ENCODE measurements at regions not wholly inside any gene's neighbourhood (a gene's known extent, or its start where the extent isn't known, plus 50 kb on each side); places are given as distances from the start of the nearest gene placed in this dataset.

DNA sequence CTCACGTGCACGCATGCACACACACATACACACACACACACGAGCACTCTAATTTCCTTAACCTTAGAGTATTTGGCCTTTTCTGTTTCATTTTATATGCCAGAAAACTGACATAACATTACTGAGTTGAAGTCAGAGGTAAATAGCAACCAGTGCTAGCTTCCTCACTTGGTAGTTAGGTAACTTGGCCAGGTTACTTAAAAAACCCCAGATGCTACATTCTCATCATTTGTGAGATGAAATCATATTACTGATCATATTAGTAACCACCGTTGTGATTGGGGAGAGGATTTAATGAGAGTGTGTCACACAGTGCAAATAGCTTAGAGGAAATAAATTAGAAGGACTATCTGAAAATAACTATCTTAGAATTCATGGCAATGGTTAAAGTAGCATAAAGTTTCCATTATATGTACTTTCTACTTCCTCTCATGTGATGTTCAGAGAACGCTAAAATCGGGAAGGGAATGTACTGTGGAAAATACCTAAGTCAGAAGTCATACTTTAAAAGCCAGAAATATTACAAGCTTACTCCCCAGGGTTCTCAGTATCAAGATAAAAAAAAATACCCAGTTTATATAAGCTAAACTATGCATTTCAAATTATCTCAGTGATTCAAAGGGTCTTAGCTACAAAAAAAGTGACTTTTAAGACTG is 120.5 kb downstream of the TUSC1 start:
- TF ChIP-seq, protein P1, sequence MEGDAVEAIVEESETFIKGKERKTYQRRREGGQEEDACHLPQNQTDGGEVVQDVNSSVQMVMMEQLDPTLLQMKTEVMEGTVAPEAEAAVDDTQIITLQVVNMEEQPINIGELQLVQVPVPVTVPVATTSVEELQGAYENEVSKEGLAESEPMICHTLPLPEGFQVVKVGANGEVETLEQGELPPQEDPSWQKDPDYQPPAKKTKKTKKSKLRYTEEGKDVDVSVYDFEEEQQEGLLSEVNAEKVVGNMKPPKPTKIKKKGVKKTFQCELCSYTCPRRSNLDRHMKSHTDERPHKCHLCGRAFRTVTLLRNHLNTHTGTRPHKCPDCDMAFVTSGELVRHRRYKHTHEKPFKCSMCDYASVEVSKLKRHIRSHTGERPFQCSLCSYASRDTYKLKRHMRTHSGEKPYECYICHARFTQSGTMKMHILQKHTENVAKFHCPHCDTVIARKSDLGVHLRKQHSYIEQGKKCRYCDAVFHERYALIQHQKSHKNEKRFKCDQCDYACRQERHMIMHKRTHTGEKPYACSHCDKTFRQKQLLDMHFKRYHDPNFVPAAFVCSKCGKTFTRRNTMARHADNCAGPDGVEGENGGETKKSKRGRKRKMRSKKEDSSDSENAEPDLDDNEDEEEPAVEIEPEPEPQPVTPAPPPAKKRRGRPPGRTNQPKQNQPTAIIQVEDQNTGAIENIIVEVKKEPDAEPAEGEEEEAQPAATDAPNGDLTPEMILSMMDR (IDR thresholded peaks at IDR 0.05): no peak
- no peak for TF ChIP-seq POLR2A (IDR thresholded peaks at IDR 0.05)

Data from Peyer's patch (tissue), 4 donors.